Stimulated activated naive CD8-positive, alpha-beta T cell treated with anti-CD3 and anti-CD28 coated beads, Interleukin-15, amount 100 ng/mL, for 72 hours (primary cell): ENCODE measurements at regions not wholly inside any gene's neighbourhood (a gene's known extent, or its start where the extent isn't known, plus 50 kb on each side); places are given as distances from the start of the nearest gene placed in this dataset.
A peak's percentile ranks its signal among the peaks of the same experiment; 100 is the strongest.

Experiments
- ATAC-seq: fragments of 150-1000 bp; cut with Tn5 transposase; 2 replicates; pipeline ENCODE4 v1.10.0; 2021; ENCODE audit warnings: mild to moderate bottlenecking, moderate library complexity
- DNase-seq, 2 donors: peaks; one replicate each; pipeline ENCODE4 v3.0.0; 2021 to 2022
- H3K27ac Mint-ChIP-seq, 2 donors: one replicate each; pipeline ENCODE4 v1.8.0; 2022; ENCODE audit warnings: mild to moderate bottlenecking in 2 of 2, mixed read lengths in 2 of 2, moderate library complexity in 2 of 2
- H3K27me3 Mint-ChIP-seq: one replicate; pipeline ENCODE4 v1.8.0; 2022; ENCODE audit warnings: mixed read lengths
- H3K4me1 Mint-ChIP-seq: one replicate; pipeline ENCODE4 v1.8.0; 2022; ENCODE audit warnings: mild to moderate bottlenecking, mixed read lengths
- H3K4me3 Mint-ChIP-seq, 2 donors: one replicate each; pipeline ENCODE4 v1.8.0; 2022; ENCODE audit warnings: mild to moderate bottlenecking in 2 of 2, mixed read lengths in 2 of 2, moderate library complexity in 1 of 2
- H3K9me3 Mint-ChIP-seq, 2 donors: one replicate each; pipeline ENCODE4 v1.8.0; 2022; ENCODE audit warnings: mixed read lengths in 2 of 2

GRCh38 chr7:79880312-79880711 lies 254.3 kb upstream of the GNAI1 start:
- H3K27ac Mint-ChIP-seq = no peak overlapping the region
- H3K9me3 Mint-ChIP-seq = no peaks in the 10 kb centered on the region
- no peak overlapping the region for H3K4me3 Mint-ChIP-seq
- ATAC-seq = no peak
- no peaks in the 10 kb centered on the region for H3K4me1 Mint-ChIP-seq
- no peaks in the 10 kb centered on the region for H3K27me3 Mint-ChIP-seq
- DNase-seq = no peak

DNA sequence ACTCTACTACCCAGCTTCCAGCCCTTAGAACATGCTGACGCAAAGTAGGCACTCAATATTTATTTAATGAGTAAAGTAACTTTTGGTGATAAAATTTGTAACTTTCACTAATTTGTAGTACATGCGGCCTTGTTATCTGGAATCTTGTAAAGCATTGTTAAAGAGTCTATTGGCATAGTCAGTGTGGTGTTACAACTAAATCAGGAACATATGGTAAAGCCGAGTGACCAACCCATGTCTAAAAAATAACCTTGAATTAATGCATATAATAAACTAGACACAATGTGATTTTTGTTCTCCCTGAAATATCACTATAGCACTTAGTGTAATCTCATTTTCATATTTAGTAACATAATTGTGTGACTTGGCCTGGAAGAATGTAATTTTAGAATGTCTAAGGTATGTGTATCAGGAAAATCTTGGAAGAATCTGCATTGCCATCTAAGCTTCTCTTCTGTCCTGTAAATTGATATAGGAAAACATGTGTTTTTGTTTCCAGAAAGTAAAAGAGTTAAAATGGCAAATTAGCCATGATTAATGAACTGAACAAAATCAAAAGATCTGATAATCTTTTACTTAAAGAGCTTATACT lies 256.7 kb upstream of the GNAI1 start:
- no peak overlapping the region for H3K27ac Mint-ChIP-seq
- no peaks in the 10 kb centered on the region for H3K4me1 Mint-ChIP-seq
- no peak for ATAC-seq
- H3K4me3 Mint-ChIP-seq = no peak overlapping the region
- H3K27me3 Mint-ChIP-seq = no peaks in the 10 kb centered on the region
- no peak for DNase-seq
- no peaks in the 10 kb centered on the region for H3K9me3 Mint-ChIP-seq

- H3K27me3 Mint-ChIP-seq = no peaks in the 10 kb centered on the region
- ATAC-seq (peak; percentile 50), DNase-seq (no peak)
- H3K4me1 Mint-ChIP-seq = no peaks in the 10 kb centered on the region
- H3K4me3 Mint-ChIP-seq = no peak overlapping the region
- H3K27ac Mint-ChIP-seq = no peak overlapping the region
- H3K9me3 Mint-ChIP-seq = no peaks in the 10 kb centered on the region
These were observed 257.8 kb upstream of the GNAI1 start for GRCh38 chr7:79876848-79877252.

DNA sequence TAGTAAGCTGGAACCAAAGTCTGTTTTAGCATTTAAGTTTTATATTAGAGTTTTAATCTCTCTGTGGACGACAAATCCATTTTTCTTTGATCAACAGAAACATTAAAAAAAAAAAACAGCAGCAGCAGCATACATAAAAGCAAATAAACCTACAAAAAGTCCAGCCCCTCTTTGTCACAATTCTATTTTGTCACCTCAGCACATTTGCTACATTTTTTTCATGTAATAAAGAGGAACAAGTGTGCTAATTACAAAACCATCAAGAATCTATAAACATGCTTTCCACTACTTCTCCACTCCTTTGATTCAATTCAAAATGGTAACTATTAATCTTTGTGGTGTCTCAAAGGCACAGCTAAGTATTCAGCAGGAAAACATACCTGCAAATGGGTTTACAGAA lies 259.8 kb upstream of the GNAI1 start:
- no peak for DNase-seq
- no peak for ATAC-seq
- Mint-ChIP-seq H3K4me1 (no peaks in the 10 kb centered on the region), H3K4me3 (no peak overlapping the region), H3K27ac (no peak overlapping the region), H3K9me3 (no peaks in the 10 kb centered on the region), H3K27me3 (no peaks in the 10 kb centered on the region)

- no peaks in the 10 kb centered on the region for H3K27me3 Mint-ChIP-seq
- no peak overlapping the region for H3K27ac Mint-ChIP-seq
- no peaks in the 10 kb centered on the region for H3K9me3 Mint-ChIP-seq
- no peak for DNase-seq
- no peak for ATAC-seq
- H3K4me1 Mint-ChIP-seq = no peaks in the 10 kb centered on the region
- no peak overlapping the region for H3K4me3 Mint-ChIP-seq
These were observed 262.5 kb upstream of the GNAI1 start for GRCh38 chr7:79872176-79872575.

- Mint-ChIP-seq H3K4me3 (no peak overlapping the region), H3K9me3 (peaks cover 0 to 7% of the 10 kb centered on the region in 2 donors), H3K4me1 (no peaks in the 10 kb centered on the region), H3K27ac (no peak overlapping the region), H3K27me3 (no peaks in the 10 kb centered on the region)
- ATAC-seq = no peak
- DNase-seq = no peak
These were observed 266.6 kb upstream of the GNAI1 start for GRCh38 chr7:79868010-79868409.

DNA sequence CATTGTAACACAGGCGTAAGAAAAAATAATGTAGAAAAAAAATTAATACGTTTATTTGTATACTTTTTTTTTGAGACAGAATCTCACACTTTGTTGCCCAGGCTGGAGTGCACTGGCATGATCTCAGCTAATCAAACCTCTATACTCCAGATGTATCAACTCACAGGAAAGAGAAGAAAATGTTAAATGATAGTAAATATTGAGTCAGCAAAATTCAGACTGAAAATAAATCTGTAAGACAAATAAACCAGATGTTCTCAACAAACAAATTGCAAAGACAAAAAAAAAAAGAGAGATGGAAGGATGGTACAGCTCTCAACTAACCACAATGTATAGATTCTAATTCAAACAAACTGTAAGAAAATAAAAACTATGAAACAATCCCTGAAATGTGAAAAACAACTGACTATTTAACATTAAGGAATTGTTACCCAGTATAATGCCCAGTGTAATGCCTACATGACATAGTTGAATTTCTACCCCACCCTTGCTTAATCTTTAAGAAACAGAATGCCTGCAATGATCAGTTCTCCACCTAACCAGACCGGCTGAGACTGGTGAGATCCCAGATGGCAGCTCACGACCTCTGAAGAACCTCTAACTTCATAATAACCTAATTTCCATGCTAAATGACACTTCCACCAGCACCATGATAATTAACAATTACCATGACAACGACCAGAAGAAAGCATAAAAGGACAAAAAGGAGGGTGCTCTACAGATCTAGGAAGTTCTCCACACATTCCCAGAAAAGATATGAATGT lies 272.0 kb upstream of the GNAI1 start:
- no peaks in the 10 kb centered on the region for H3K27me3 Mint-ChIP-seq
- ATAC-seq = no peak
- no peak overlapping the region for H3K4me3 Mint-ChIP-seq
- H3K9me3 Mint-ChIP-seq = peaks cover 0 to 7% of the 10 kb centered on the region in 2 donors
- H3K4me1 Mint-ChIP-seq = no peaks in the 10 kb centered on the region
- no peak for DNase-seq
- no peak overlapping the region for H3K27ac Mint-ChIP-seq

- Mint-ChIP-seq H3K4me3 (no peak overlapping the region), H3K4me1 (no peaks in the 10 kb centered on the region), H3K27me3 (no peaks in the 10 kb centered on the region), H3K27ac (no peak overlapping the region), H3K9me3 (peaks cover 0 to 4% of the 10 kb centered on the region in 2 donors)
- no peak for DNase-seq
- ATAC-seq = no peak
These were observed 279.5 kb upstream of the GNAI1 start for GRCh38 chr7:79855172-79855571.

- Mint-ChIP-seq H3K4me3 (no peak overlapping the region), H3K27ac (no peak overlapping the region), H3K9me3 (peaks cover 0 to 4% of the 10 kb centered on the region in 2 donors), H3K27me3 (no peaks in the 10 kb centered on the region), H3K4me1 (no peaks in the 10 kb centered on the region)
- ATAC-seq = no peak
- no peak for DNase-seq
These were observed 280.0 kb upstream of the GNAI1 start for GRCh38 chr7:79854621-79855020.

GRCh38 chr7:79837915-79838314 lies 296.7 kb upstream of the GNAI1 start:
- H3K27me3 Mint-ChIP-seq = no peaks in the 10 kb centered on the region
- H3K4me3 Mint-ChIP-seq = no peak overlapping the region
- ATAC-seq (no peak), DNase-seq (no peak)
- no peaks in the 10 kb centered on the region for H3K9me3 Mint-ChIP-seq
- H3K27ac Mint-ChIP-seq = no peak overlapping the region
- no peaks in the 10 kb centered on the region for H3K4me1 Mint-ChIP-seq

- Mint-ChIP-seq H3K4me3 (no peak overlapping the region), H3K27me3 (no peaks in the 10 kb centered on the region), H3K9me3 (no peaks in the 10 kb centered on the region), H3K27ac (no peak overlapping the region), H3K4me1 (no peaks in the 10 kb centered on the region)
- no peak for ATAC-seq
- DNase-seq = no peak
These were observed 301.0 kb upstream of the GNAI1 start for GRCh38 chr7:79833616-79834015.

DNA sequence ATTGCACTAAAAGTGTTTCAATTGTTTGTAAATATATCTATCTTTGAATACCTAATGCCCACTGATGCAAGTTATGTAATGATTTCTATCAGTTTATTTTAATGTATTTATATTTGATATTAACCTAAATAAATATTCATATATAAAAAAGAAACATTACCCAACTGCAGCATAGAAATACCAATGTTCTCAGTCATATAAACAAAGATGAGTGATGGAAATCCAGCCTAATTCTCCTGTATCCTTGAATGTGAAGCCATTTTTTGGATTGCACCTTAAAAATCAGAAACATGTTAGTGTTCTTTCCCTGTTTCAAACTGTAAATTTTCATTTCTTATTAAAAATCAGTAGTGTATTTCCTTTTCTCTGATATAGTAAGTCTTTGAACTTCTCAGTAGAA lies 305.8 kb upstream of the GNAI1 start:
- H3K27ac Mint-ChIP-seq = no peak overlapping the region
- DNase-seq = no peak
- no peak for ATAC-seq

DNA sequence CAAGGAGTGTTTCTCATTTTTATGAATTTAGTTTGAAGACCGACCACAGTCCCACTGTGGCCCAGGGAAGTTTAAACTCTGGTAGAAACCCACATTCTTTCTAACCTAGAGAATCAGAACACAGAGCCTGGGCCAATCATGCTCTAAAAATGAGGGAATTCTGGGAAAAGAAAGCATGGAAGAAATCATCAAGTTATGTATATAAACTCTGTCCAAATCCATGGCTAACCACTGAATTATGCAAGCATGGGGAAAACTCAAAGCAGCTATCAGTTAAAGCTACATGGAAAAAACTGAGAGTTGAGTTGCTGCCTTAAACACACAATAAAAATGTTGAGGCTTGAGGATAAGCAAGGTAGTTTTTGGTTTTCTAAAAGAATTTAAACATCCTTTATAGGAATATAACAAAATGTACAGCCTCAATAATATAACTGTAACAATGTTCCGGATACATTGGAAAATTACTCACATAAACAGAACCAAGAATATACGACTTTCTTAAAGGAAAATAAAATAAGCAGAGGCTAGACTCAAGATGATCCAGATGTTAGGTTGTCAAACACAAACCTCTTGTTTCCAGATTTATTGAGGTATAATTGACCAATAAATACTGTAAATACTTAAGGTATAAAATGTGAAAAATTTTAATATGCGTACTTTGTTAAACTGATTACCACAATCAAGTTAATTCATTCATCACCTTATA lies 311.2 kb upstream of the GNAI1 start:
- DNase-seq (no peak), ATAC-seq (no peak)
- Mint-ChIP-seq H3K27me3 (no peaks in the 10 kb centered on the region), H3K27ac (no peak overlapping the region), H3K4me1 (no peaks in the 10 kb centered on the region), H3K9me3 (no peaks in the 10 kb centered on the region), H3K4me3 (no peak overlapping the region)

More for the DNA sequence above, 305.8 kb upstream of the GNAI1 start:
- H3K9me3 Mint-ChIP-seq = no peaks in the 10 kb centered on the region
- H3K4me3 Mint-ChIP-seq = no peak overlapping the region
- no peaks in the 10 kb centered on the region for H3K27me3 Mint-ChIP-seq
- no peaks in the 10 kb centered on the region for H3K4me1 Mint-ChIP-seq

DNA sequence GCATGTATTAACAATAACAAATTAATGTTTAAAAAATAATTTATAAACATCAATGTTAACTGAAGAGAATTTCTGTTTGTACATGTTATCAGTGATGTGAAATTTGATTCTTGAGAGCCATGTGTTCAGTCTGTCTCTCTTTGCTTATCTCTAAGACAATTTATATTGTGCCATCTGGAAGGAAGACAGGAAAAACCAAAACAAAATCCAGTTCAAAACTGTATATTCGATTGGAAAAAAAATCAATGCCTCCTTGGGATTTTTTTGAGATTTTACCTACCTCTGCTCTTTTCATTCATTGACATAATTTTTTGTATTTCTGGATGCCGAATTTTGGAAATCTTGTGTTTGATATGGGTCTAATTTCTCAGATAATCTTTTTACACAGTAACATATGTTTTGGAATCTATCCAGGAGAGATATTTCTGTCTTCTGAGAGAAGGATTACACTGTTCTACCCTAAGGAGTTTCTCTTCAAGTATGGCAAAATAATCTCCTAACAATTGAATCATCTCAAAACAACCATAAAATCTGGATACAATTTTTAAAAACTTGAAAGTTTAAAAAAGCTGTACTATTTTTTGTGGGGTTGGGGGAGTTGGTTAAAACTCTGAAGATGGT lies 311.9 kb upstream of the GNAI1 start:
- DNase-seq (no peak), ATAC-seq (no peak)
- Mint-ChIP-seq H3K9me3 (no peaks in the 10 kb centered on the region), H3K27ac (no peak overlapping the region), H3K27me3 (no peaks in the 10 kb centered on the region), H3K4me1 (no peaks in the 10 kb centered on the region), H3K4me3 (no peak overlapping the region)

- no peak overlapping the region for H3K4me3 Mint-ChIP-seq
- ATAC-seq (no peak), DNase-seq (no peak)
- no peaks in the 10 kb centered on the region for H3K4me1 Mint-ChIP-seq
- no peak overlapping the region for H3K27ac Mint-ChIP-seq
- no peaks in the 10 kb centered on the region for H3K27me3 Mint-ChIP-seq
- H3K9me3 Mint-ChIP-seq = no peaks in the 10 kb centered on the region
These were observed 314.2 kb upstream of the GNAI1 start for GRCh38 chr7:79820387-79820786.

DNA sequence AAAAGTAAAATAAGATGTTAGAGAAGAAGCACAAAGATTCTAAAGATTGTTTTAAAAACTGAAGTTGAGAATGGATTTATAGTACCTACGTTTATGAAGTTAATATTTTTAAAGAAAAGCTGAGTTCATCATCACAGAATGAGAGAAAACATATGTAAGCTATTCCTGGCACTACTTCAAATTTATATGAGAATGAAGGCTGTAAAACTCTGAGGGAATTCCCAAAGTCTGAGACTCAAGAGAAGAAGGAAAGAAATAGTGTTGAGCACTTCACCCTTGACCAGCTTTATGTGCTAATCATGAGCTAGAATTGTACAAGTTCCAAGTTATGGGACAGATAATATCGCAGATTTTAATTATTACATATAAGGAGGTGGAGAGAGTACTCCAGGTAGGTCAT lies 323.7 kb upstream of the GNAI1 start:
- Mint-ChIP-seq H3K4me1 (no peaks in the 10 kb centered on the region), H3K27ac (no peak overlapping the region)

More for the DNA sequence above, 323.7 kb upstream of the GNAI1 start:
- Mint-ChIP-seq H3K4me3 (no peak overlapping the region), H3K9me3 (no peaks in the 10 kb centered on the region), H3K27me3 (no peaks in the 10 kb centered on the region)
- ATAC-seq = no peak
- DNase-seq = no peak
